Endometrium (tissue), 2 donors: ENCODE measurements at regions not wholly inside any gene's neighbourhood (a gene's known extent, or its start where the extent isn't known, plus 50 kb on each side); places are given as distances from the start of the nearest gene placed in this dataset.

ENCODE experiments used
- FAIRE-seq: peaks from 2 replicates; lab custom pipeline; 2012; peaks lifted over from hg19 to GRCh38; lab: Jason Lieb, UNC
- donor health status: control.
- donor health status: control.

DNA sequence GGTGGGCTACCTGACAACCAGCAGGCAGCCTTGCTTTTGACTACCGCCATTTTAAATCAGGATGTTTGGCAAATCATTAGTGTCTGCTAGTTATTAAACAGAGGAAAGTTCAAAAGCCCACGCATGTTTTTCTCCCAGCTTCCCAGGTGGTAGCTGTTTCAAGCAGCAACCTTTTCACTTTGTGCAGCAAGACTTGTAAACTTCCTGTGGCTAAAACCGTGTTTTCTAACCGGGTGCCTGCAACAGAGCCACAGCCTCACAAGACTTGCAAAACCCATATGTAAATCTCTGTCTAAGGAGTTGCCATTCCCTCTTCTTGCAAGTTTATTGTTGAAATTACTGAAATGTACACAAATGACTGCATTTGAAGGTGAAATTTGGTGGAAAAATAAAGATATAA, 633.1 kb downstream of the BCL11A start:
- no peak for FAIRE-seq

GRCh38 chr2:59919579-59919978, 633.9 kb downstream of the BCL11A start:
- FAIRE-seq = no peak

DNA sequence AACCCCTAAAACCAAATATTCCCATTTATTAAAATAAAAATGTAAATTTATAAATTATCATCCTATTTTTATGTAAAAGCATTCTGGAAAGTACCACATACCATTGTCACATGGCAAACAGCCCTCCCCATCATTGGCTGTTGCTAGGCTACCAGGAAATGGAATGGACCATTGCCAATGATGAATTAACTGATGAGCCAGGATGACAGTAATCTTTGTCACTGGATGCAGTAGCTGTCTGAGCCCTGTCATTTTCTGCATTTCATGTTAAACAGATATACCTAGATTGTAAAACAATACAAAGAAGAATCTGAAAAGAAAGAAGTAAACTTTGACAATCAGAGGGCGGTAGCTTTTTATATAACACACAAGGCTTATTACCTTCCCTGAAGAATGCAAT, 641.4 kb downstream of the BCL11A start:
- FAIRE-seq = no peak

- no peak for FAIRE-seq
Observed at GRCh38 chr2:59910166-59910565, 643.3 kb downstream of the BCL11A start.

DNA sequence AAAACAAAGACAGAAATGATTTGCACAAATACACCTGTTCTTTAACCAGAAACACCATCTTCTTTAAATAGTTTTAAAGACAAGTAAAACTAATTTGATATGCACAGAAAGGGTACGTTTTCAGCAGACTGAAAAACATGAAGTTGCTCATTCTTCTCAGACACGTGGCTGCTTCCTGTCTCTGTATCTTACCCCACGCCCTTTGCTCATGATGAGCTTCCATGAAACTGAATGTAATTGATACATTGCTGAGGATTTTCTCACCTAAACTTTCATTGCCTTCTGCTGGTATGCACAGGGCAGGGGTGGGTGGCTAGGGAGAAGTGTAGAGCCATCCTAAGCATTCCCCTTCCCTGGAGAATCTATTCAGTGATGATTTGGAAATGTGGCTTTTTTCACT, 644.3 kb downstream of the BCL11A start:
- FAIRE-seq = no peak

DNA sequence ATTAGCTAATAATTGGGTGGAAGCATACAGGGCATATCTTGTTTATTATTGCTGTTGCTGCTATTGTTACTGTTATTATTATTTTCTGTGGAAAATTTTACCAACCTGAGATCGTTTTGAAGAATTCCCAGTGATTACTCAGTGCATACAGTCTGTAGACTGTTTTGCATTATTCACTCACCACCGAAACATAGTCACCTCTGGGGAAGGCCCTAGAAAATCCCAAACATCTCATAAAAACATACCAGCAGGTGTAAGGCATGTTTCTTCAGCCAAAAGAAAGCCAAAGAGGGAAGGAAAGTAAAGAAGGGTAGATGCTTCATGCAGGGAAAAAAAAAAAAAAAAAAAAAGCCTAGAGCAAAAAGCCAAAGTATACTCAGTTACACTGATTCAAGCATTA, 647.7 kb downstream of the BCL11A start:
- FAIRE-seq = no peak

DNA sequence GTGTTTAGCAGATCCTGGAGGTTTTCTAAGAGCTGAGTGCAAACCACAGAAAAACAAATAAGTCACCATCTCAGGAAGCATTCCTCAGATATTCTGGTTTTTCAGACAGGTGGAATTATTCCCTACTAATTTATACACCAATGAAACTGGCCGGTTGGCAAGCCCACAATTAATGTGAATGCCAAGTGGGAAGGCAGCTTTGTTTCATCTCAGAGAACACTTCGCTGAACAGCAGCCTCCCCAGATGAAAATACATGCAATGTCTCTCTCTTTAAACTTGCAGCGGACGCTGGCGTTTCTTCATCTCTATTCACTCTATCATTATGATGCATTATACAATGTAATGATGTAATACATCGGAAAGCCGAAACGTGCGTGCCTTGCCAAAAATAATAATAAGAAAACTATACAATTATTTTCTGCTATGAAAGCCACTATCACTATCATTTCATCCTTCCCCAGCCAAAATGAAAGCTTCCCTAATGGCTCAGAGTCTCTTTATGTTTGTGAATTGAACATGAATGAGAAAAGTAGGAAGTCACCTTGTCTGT, 649.4 kb downstream of the BCL11A start:
- no peak for FAIRE-seq

GRCh38 chr2:59900728-59901452, 652.6 kb downstream of the BCL11A start:
- FAIRE-seq = no peak

- FAIRE-seq = no peak
Observed at GRCh38 chr2:59899692-59900091, 653.8 kb downstream of the BCL11A start.

- FAIRE-seq = no peak
Observed at GRCh38 chr2:59896499-59897245, 656.8 kb downstream of the BCL11A start.

DNA sequence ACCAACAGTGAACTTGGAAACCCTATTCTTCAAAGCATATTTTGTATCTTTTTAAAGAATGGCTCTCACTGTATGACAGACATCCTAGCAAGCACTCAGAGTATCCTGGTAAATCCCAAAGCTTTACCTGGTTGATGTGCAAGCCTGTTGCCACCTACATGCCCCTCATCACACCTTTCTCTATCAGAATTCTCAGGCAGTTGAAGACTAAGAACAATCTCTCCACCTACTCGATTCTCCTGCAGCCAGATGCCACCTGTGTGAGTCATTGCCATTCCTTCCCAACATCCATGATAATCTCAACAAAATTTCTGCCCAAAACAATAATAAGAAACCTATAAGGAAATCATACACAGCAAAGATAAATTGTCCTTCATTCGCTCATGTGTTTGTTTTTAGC, 659.8 kb downstream of the BCL11A start:
- FAIRE-seq = no peak

DNA sequence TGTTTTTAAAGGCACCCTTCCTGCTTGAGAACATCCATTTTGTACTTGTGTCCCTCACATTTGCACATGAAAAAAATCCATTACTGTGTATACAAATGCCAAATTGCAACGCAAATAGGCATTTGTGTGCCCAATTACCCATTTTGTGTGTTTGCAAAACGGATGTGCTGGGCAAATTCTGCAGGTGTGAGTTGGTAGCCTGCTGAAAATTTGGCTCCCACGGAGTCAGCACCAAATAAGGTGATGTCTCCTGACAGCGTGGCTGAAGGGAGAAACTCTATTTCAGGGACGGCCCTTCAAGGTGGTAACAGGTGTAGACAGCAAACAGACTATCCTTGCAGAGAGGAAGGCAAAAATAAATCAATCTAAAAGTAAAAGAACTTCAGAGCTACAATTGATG, 661.1 kb downstream of the BCL11A start:
- FAIRE-seq = no peak

GRCh38 chr2:59889305-59889704, 664.1 kb downstream of the BCL11A start:
- no peak for FAIRE-seq

GRCh38 chr2:59888706-59889105, 664.7 kb downstream of the BCL11A start:
- no peak for FAIRE-seq

GRCh38 chr2:59888015-59888414, 665.4 kb downstream of the BCL11A start:
- FAIRE-seq = no peak

- no peak for FAIRE-seq
Observed at GRCh38 chr2:59887366-59887765, 666.1 kb downstream of the BCL11A start.

- FAIRE-seq = no peak
Observed at GRCh38 chr2:59886759-59887158, 666.7 kb downstream of the BCL11A start.

- FAIRE-seq = no peak
Observed at GRCh38 chr2:59885541-59885940, 667.9 kb downstream of the BCL11A start.

GRCh38 chr2:59884166-59884565, 669.3 kb downstream of the BCL11A start:
- FAIRE-seq = no peak

GRCh38 chr2:59882822-59883221, 670.6 kb downstream of the BCL11A start:
- no peak for FAIRE-seq

- no peak for FAIRE-seq
Observed at GRCh38 chr2:59882279-59882678, 671.2 kb downstream of the BCL11A start.

DNA sequence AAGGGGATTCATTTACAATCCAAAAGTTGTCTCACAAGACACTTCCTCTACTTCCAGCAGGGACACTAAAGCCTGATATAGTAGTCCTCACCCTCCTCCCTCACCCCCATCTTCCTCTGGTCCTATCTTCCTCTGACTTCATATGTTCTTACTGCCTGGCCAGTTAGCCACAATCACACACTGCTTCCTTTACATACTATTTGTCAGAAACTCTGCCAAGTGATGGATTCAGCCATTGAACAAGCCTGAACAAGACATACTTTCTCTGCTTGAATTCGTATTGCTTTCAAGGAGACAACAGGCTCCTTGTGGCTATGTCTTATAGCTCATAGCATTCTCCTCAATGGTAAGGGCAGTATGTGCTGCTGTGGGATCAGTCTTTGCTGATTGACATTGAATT, 672.2 kb downstream of the BCL11A start:
- FAIRE-seq = no peak

GRCh38 chr2:59879700-59880131, 673.7 kb downstream of the BCL11A start:
- FAIRE-seq = no peak

DNA sequence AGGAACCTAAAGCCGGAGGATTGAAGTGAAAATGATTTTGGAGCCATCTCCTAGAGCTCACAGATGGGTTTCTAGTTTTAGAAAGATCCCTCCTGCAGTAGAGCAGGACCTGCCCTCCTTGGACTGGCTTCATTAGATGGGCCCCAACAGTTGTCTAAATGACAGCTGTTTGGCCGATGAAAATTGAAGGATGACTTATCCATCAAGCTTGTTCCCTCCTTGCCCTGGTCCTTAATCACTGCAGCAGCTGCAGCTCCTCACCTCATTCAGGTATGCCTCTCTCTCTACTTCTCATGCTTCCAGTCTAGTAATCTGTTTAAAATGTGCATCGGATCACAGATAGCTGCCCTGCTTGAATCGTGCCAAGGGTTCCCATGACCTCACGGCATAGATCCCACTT, 677.6 kb downstream of the BCL11A start:
- FAIRE-seq = no peak
